ENCODE measurements at regions not wholly inside any gene's neighbourhood (a gene's known extent, or its start where the extent isn't known, plus 50 kb on each side); places are given as distances from the start of the nearest gene placed in this dataset.

DNA sequence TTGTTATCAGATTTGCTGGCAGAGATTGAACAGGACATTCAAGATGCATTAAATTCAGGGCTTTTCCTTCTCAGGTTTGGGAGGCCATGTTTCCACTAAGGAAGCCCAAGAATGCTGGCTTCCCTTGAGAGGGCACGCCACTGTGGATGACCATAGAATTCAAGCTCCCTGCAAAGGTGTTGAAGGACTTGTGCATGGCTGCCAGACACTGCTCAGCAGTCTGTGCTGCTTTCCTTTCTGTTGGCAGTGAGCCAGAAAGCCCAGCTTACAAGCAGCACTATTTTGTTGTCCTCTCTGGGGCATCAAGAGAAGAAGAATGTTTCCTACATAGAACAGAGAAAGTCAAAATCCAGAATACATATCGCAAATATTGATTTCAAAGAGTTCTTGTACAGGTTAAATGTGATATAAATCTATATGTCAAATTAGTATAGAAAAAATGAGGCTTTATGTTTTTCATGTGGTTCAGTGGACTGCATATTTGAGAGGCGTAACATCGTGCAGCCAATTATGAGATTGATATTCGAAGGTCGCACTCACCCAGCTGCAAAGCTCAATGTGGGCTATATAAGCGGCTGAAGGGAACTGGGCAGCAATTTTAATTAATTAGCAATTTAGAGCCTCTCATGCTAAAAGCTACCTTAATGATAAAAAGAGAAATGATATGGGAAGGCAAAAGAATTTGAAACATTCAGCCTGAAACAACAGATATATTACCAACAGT lies 103.1 kb upstream of the ISL1 start:
- DNase-seq, result no peak

DNA sequence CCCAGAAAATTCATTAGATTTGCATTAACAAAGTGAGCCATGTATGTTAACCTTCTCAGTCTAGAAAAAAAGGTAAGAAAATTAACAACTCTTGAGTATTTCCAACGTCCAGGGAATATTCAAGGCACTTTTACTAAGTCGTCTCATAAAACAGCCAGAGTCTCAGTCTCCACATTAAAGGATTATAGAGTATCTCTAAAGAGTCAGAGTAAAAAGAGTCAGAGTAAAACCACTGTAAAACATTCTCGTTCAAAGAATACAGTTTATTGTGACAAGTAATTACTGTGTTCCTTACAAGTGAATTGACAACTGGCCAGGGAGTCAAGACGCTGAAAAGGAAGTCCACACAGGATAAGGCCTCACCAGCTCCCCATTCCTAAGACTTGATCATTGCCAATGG lies 97.2 kb upstream of the ISL1 start:
- DNase-seq, result no peak

DNA sequence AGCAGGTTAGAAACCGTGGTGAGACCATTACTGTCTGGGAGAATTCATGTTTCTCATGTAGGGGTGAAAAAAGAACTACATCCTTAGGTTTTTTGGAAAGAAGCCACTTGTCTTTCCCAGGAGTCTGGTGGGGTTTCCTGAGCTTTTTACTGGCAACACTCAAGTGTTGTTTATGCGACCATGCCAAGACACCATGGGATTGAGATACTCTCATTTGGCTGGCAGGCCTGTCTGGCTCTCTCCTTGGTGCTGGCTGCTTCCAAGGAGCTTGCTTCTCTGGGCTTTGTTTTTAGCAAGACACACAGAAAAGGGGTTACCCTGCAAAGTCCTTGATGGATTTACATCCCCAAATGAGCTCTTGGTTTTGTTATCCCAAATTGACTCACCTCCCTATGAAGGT lies 80.9 kb upstream of the ISL1 start:
- no peak for DNase-seq

DNA sequence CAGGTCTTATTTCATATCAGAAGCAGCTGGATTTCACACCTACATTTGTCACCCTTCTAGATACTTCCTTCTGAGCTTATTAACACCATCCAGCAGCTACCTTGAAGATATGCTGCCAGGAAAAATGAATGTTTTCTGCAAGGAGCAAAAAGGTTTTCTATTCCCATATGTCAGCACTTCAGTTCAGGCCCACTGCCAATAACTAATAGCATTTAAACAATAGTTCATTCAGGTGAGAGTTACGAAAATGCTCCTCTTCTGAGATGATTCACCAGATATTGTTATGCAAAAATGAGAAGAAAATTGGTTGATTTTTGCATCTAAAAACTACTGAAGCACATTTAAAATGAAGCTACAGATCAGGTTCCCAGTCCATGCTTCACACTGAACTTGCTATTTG lies 56.4 kb upstream of the ISL1 start:
- DNase-seq, result no peak
